CD4-positive, CD25-positive, alpha-beta regulatory T cell (primary cell): ENCODE measurements at regions not wholly inside any gene's neighbourhood (a gene's known extent, or its start where the extent isn't known, plus 50 kb on each side); places are given as distances from the start of the nearest gene placed in this dataset.
"Not testable (repeated sequence)": the region's sequence is repeated elsewhere in the genome, so short reads cannot be mapped to it uniquely, and the experiment has no call there.

Experiments used
- ATAC-seq, 2 donors: fragments of 150-1000 bp; cut with Tn5 transposase; one replicate each; pipeline ENCODE4 v1.10.0; 2021; ENCODE audit warnings: low read depth in 2 of 2, moderate number of reproducible peaks in 2 of 2, moderate library complexity in 1 of 2
- DNase-seq, 3 donors: peaks; one replicate each; pipeline versions ENCODE4 v3.0.0 to v3.0.0-alpha.2; 2012 to 2022; ENCODE audit warnings: mixed read lengths in 1 of 3
- H3K27ac ChIP-seq: one replicate; pipeline ENCODE4 v1.7.0; 2013; ENCODE audit warnings: mild to moderate bottlenecking, low read length; ENCODE audit not compliant: insufficient read depth, poor library complexity, severe bottlenecking
- H3K27me3 ChIP-seq: one replicate; pipeline ENCODE4 v1.7.0; 2013; ENCODE audit warnings: low read length; ENCODE audit not compliant: control insufficient read depth, insufficient read depth
- H3K36me3 ChIP-seq: one replicate; pipeline ENCODE4 v1.7.0; 2013; ENCODE audit warnings: mild to moderate bottlenecking, low read length, moderate library complexity; ENCODE audit not compliant: control insufficient read depth, insufficient read depth
- H3K4me1 ChIP-seq: 2 replicates; pipeline ENCODE4 v1.7.0; 2013; ENCODE audit warnings: mild to moderate bottlenecking, low read length; ENCODE audit not compliant: insufficient read depth, control insufficient read depth, poor library complexity, severe bottlenecking
- H3K4me3 ChIP-seq: one replicate; pipeline ENCODE4 v1.7.0; 2013; ENCODE audit warnings: low read depth, mild to moderate bottlenecking, low read length, moderate library complexity
- H3K9me3 ChIP-seq, 2 experiments: 1 replicate in 1 of 2; 2 replicates in 1 of 2; pipeline ENCODE4 v1.7.0; 2013; ENCODE audit warnings: low read length in 2 of 2, mild to moderate bottlenecking in 1 of 2, moderate library complexity in 1 of 2; ENCODE audit not compliant: control insufficient read depth in 2 of 2
- H3K27ac Mint-ChIP-seq, 3 donors: one replicate each; pipeline ENCODE4 v1.8.0; 2020 to 2022; ENCODE audit warnings: mild to moderate bottlenecking in 3 of 3, mixed read lengths in 3 of 3, moderate library complexity in 2 of 3
- H3K27me3 Mint-ChIP-seq: one replicate; pipeline ENCODE4 v1.8.0; 2022; ENCODE audit warnings: mild to moderate bottlenecking, mixed read lengths
- H3K36me3 Mint-ChIP-seq: one replicate; pipeline ENCODE4 v1.8.0; 2020; ENCODE audit warnings: mixed read lengths
- H3K4me1 Mint-ChIP-seq, 4 donors: one replicate each; pipeline ENCODE4 v1.8.0; 2020 to 2022; ENCODE audit warnings: mixed read lengths in 4 of 4, mild to moderate bottlenecking in 1 of 4
- H3K4me3 Mint-ChIP-seq, 4 donors: one replicate each; pipeline ENCODE4 v1.8.0; 2020 to 2022; ENCODE audit warnings: mild to moderate bottlenecking in 4 of 4, mixed read lengths in 4 of 4, moderate library complexity in 3 of 4
- H3K9me3 Mint-ChIP-seq, 7 donors: one replicate each; pipeline ENCODE4 v1.8.0; 2020 to 2022; ENCODE audit warnings: mixed read lengths in 7 of 7, mild to moderate bottlenecking in 3 of 7, moderate library complexity in 2 of 7

DNA sequence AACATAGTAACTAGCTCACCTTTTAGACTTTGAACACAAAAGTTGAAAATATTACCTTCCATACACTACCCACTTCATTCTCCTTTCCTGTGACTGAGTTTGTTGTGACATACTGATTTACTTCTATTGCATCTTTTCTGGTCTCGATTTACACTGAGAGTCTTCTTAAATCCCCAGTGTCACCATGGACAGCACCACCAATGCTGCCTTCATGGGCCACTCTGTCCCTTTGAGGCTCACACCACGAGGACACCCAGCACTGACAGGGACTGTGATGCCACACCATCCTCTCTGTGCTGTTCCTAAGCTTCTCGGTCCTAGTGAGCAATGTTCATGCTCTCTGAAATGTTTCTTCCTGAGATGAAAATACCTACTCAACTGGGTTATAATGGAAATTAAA, 337.1 kb upstream of the IRAK1BP1 start:
- Mint-ChIP-seq H3K27ac (no peak overlapping the region), H3K27me3 (no peaks in the 10 kb centered on the region)
- H3K4me1 ChIP-seq, result no peaks in the 10 kb centered on the region

DNA sequence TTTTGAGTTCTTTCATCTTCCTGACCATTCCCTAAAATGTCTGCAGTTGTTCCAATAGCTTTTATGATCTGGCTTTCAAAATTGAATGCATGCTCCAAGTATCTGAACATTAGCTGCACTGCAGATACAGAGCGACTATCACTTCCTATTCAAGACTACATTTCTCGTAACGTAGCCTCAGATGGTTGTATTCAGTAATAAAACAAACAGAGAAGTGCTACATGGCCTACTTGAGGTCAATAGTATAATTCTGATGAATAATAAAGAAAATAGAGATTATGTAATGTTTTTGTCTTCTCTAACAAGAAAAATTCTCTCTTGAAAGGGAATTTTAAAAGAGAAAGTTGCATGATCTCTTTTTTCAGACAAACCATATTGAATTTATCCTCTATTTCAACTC, 333.9 kb upstream of the IRAK1BP1 start:
- peaks cover 0 to 15% (median 4%) of the 10 kb centered on the region in 7 donors for H3K9me3 Mint-ChIP-seq
- no peaks in the 10 kb centered on the region for H3K4me1 ChIP-seq
- H3K4me3 ChIP-seq, result no peak overlapping the region
- H3K27ac ChIP-seq, result no peak overlapping the region
- H3K4me3 Mint-ChIP-seq, result no peak overlapping the region
- H3K27me3 Mint-ChIP-seq, result no peaks in the 10 kb centered on the region
- no peaks in the 10 kb centered on the region for H3K36me3 Mint-ChIP-seq
- no peak for DNase-seq
- ATAC-seq, result no peak
- H3K36me3 ChIP-seq, result no peaks in the 10 kb centered on the region
- no peak overlapping the region for H3K27ac Mint-ChIP-seq
- no peaks in the 10 kb centered on the region for H3K4me1 Mint-ChIP-seq
- no peaks in the 10 kb centered on the region for H3K9me3 ChIP-seq
- H3K27me3 ChIP-seq, result no peaks in the 10 kb centered on the region

More for the DNA sequence above, 337.1 kb upstream of the IRAK1BP1 start:
- H3K9me3 ChIP-seq, result no peaks in the 10 kb centered on the region
- Mint-ChIP-seq H3K36me3 (no peaks in the 10 kb centered on the region), H3K4me3 (no peak overlapping the region), H3K9me3 (peaks cover 0 to 11% (median 0%) of the 10 kb centered on the region in 7 donors), H3K4me1 (no peaks in the 10 kb centered on the region)
- H3K27ac ChIP-seq, result no peak overlapping the region
- no peak for ATAC-seq
- no peaks in the 10 kb centered on the region for H3K36me3 ChIP-seq
- DNase-seq, result no peak
- H3K4me3 ChIP-seq, result no peak overlapping the region
- no peaks in the 10 kb centered on the region for H3K27me3 ChIP-seq

DNA sequence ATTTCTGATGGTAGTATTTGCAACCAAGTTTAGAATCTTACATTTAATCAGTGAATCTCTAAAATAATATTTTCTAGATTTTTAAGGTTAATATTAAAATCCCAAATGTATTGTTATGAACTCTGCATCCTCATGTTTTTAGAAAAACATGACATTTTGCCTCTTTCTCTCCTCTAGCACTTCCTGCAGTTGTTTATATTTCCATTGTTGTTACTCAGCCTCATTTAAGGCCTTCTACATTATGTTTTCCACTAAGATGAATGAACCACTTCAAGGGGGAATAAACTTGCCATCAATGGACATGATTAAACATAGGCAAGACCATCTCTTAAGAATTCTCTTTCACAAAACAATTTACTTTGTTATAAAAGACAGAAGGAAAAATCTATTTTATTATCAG, 333.5 kb upstream of the IRAK1BP1 start:
- no peak overlapping the region for H3K27ac Mint-ChIP-seq
- no peaks in the 10 kb centered on the region for H3K36me3 ChIP-seq
- H3K27me3 Mint-ChIP-seq, result no peaks in the 10 kb centered on the region
- H3K9me3 ChIP-seq, result no peaks in the 10 kb centered on the region
- H3K9me3 Mint-ChIP-seq, result peaks cover 0 to 15% (median 4%) of the 10 kb centered on the region in 7 donors
- H3K4me1 ChIP-seq, result no peaks in the 10 kb centered on the region
- no peak for ATAC-seq
- H3K4me3 ChIP-seq, result no peak overlapping the region
- no peak for DNase-seq
- no peaks in the 10 kb centered on the region for H3K4me1 Mint-ChIP-seq
- H3K27ac ChIP-seq, result no peak overlapping the region
- no peaks in the 10 kb centered on the region for H3K36me3 Mint-ChIP-seq
- no peaks in the 10 kb centered on the region for H3K27me3 ChIP-seq
- H3K4me3 Mint-ChIP-seq, result no peak overlapping the region

DNA sequence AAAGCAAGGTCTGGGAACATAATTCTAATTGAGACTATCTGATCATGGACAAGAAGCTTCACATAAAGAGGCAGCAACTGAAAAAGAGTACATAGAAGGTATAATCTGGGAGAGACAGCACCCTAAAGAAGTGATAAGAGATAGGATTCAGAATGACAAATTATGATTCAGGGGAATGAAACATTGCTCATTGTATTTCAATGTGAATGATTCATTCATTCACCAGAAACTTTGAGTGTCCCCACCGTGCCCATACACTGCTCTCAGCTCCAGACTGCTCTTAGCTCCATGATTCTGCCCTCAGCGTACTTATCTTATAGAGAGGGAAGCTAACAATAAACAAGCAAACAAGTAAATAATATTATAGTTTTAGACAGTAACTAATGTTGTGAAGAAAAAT, 329.3 kb upstream of the IRAK1BP1 start:
- no peak for DNase-seq
- Mint-ChIP-seq H3K27ac (no peak overlapping the region), H3K9me3 (peaks cover 0 to 15% (median 4%) of the 10 kb centered on the region in 7 donors), H3K4me3 (no peak overlapping the region), H3K4me1 (no peaks in the 10 kb centered on the region), H3K27me3 (no peaks in the 10 kb centered on the region), H3K36me3 (no peaks in the 10 kb centered on the region)
- no peaks in the 10 kb centered on the region for H3K36me3 ChIP-seq
- ATAC-seq, result no peak
- no peak overlapping the region for H3K4me3 ChIP-seq
- H3K9me3 ChIP-seq, result no peaks in the 10 kb centered on the region
- no peaks in the 10 kb centered on the region for H3K27me3 ChIP-seq
- no peaks in the 10 kb centered on the region for H3K4me1 ChIP-seq
- no peak overlapping the region for H3K27ac ChIP-seq

DNA sequence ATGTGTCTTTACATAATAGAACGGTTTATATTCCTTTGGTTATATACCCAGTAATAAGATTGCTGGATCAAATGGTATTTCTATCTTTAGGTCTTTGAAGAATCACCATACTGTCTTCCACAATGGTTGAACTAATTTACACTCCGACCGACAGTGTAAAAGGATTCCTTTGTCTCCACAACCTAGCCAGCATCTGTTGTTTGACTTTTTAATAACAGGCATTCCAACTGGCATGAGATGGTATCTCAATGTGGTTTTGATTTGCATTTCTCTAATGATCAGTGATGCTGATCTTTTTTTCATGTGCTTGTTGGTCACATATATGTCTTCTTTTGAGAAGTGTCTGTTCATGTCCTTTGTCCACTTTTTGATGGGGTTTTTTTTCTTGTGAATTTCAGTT, 319.7 kb upstream of the IRAK1BP1 start:
- H3K4me3 Mint-ChIP-seq, ATAC-seq: not testable (repeated sequence)

DNA sequence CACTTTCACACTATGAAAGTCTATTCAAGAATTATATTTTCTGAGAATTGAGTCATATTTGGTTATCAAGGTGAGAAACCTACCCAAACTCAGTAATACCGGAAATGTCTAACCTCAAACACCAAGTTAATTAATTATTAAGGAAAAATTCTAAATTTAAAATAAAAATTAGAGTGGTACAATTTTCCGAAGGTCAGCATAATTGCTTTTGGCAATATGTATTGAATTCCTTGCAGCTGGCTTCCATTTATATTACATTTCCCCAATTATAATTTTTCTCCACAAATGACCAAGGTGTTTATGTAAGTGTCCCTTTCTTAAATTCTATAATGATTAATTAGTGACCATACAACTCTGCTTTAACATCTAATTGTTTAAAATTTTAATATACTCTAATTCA, 316.0 kb upstream of the IRAK1BP1 start:
- H3K27me3 Mint-ChIP-seq, result no peaks in the 10 kb centered on the region
- no peak for ATAC-seq
- no peaks in the 10 kb centered on the region for H3K4me1 Mint-ChIP-seq
- H3K9me3 Mint-ChIP-seq, result peaks cover 3 to 25% (median 6%) of the 10 kb centered on the region in 7 donors
- H3K36me3 Mint-ChIP-seq, result no peaks in the 10 kb centered on the region
- DNase-seq, result no peak
- Histone ChIP-seq H3K4me3 (no peak overlapping the region), H3K9me3 (peaks cover 0 to 5% of the 10 kb centered on the region in 2 experiments), H3K27me3 (no peaks in the 10 kb centered on the region), H3K4me1 (no peaks in the 10 kb centered on the region), H3K27ac (no peak overlapping the region), H3K36me3 (no peaks in the 10 kb centered on the region)
- H3K27ac Mint-ChIP-seq, result no peak overlapping the region
- no peak overlapping the region for H3K4me3 Mint-ChIP-seq

More for the DNA sequence above, 319.7 kb upstream of the IRAK1BP1 start:
- not testable (repeated sequence) for H3K27ac Mint-ChIP-seq, H3K4me3 ChIP-seq, H3K27ac ChIP-seq, H3K27me3 Mint-ChIP-seq, H3K4me1 ChIP-seq, H3K27me3 ChIP-seq, H3K36me3 Mint-ChIP-seq, H3K36me3 ChIP-seq, DNase-seq, H3K9me3 Mint-ChIP-seq, H3K9me3 ChIP-seq, H3K4me1 Mint-ChIP-seq

DNA sequence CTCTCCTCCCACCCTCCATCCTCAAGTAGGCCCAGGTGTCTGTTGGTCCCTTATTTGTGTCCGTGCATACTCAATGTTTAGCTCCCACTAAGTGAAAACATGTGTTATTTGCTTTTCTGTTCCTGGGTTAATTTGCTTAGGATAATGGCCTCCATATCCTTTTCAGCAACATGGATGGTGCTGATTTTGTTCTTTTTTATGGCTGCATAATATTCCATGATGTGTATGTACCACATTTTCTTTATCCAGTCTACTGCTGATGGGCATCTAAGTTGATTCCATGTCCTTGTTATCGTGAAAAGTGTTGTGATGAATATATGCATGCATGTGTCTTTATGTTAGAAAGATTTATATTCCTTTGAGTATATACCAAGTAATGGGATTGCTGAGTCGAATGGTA, 314.9 kb upstream of the IRAK1BP1 start:
- Mint-ChIP-seq H3K27ac (no peak overlapping the region), H3K27me3 (no peaks in the 10 kb centered on the region), H3K9me3 (peaks cover 3 to 33% (median 13%) of the 10 kb centered on the region in 7 donors), H3K4me3 (no peak overlapping the region), H3K4me1 (no peaks in the 10 kb centered on the region), H3K36me3 (no peaks in the 10 kb centered on the region)
- Histone ChIP-seq H3K4me1 (no peaks in the 10 kb centered on the region), H3K9me3 (peaks cover 0 to 5% of the 10 kb centered on the region in 2 experiments), H3K27ac (no peak overlapping the region), H3K4me3 (no peak overlapping the region), H3K27me3 (no peaks in the 10 kb centered on the region), H3K36me3 (no peaks in the 10 kb centered on the region)
- ATAC-seq (no peak), DNase-seq (no peak)

DNA sequence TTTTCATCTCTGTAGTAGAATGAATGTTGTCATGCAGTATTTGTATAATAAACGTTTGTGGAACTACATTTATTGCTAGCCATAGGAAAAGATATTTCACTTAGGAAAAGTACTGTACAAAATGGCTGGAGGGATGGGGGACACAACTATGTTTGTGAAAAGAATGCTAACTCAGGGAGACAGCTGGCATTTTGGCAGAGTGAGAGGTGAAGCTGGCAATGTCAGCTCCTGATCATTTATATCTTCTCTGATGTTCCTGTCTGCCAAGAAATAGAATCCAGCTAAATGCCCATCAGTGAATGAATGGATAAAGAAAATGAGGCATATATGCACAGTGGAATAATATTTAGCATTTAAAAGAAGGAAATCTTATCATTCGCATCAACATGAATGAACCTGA, 313.0 kb upstream of the IRAK1BP1 start:
- H3K4me1 Mint-ChIP-seq, result no peaks in the 10 kb centered on the region
- H3K4me3 Mint-ChIP-seq, result no peak overlapping the region
- Histone ChIP-seq H3K27me3 (no peaks in the 10 kb centered on the region), H3K36me3 (no peaks in the 10 kb centered on the region), H3K4me1 (no peaks in the 10 kb centered on the region), H3K9me3 (peaks cover 0 to 5% of the 10 kb centered on the region in 2 experiments), H3K4me3 (no peak overlapping the region), H3K27ac (no peak overlapping the region)
- H3K27ac Mint-ChIP-seq, result no peak overlapping the region
- DNase-seq, result no peak
- peaks cover 0 to 33% (median 14%) of the 10 kb centered on the region in 7 donors for H3K9me3 Mint-ChIP-seq
- ATAC-seq, result no peak
- no peaks in the 10 kb centered on the region for H3K27me3 Mint-ChIP-seq
- H3K36me3 Mint-ChIP-seq, result no peaks in the 10 kb centered on the region
